SU-DHL-6 (cell line): ENCODE measurements at regions not wholly inside any gene's neighbourhood (a gene's known extent, or its start where the extent isn't known, plus 50 kb on each side); places are given as distances from the start of the nearest gene placed in this dataset.

ENCODE experiments used
- CTCF ChIP-seq: fragments of 200-600 bp; sonication (generic); IDR thresholded peaks from one replicate; pipeline ENCODE4 v1.5.1; 2017; ENCODE audit warnings: antibody characterized with exemption, mild to moderate bottlenecking, low read length, moderate library complexity; ENCODE audit not compliant: insufficient read depth, poor library complexity, severe bottlenecking
- EZH2phosphoT487 ChIP-seq: fragments of 200-600 bp; sonication (generic), shearing (Covaris generic); conservative IDR thresholded peaks from 2 replicates; pipeline ENCODE4 v1.6.1; 2018; ENCODE audit warnings: mild to moderate bottlenecking, antibody characterized with exemption, low read length, moderate library complexity, mixed read lengths

DNA sequence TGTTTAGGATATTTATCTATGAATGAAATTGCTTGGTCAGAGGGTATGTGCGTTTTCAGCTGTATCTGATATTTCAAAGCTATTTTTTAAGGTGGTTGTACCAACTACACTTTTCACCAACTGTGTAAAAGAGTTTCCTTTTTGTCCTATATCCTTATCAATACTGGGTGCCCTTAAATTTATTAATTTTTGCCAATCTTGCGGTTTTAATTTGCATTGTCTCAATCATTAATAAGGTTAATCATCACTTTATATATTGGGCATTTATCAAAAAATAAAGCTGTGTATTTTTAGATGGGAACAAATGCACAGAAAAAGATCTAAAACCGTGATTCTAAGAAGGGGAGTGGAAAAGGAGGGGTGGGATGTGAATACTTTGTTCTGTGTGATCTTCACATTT is 66.7 kb upstream of the SALL4 start:
- TF ChIP-seq CTCF (no peak), EZH2phosphoT487 (no peak)
